ENCODE measurements at regions not wholly inside any gene's neighbourhood (a gene's known extent, or its start where the extent isn't known, plus 50 kb on each side); places are given as distances from the start of the nearest gene placed in this dataset.
"Not testable (repeated sequence)": the region's sequence is repeated elsewhere in the genome, so short reads cannot be mapped to it uniquely, and the experiment has no call there.

- DNase-seq, result no peak
Measured at GRCh38 chr11:80281194-80281593, 840.4 kb upstream of the TENM4 start.

- no peak for DNase-seq
Measured at GRCh38 chr11:80280737-80281136, 839.9 kb upstream of the TENM4 start.

GRCh38 chr11:80261776-80262175, 820.9 kb upstream of the TENM4 start:
- DNase-seq, result no peak

GRCh38 chr11:80257319-80258015, 816.6 kb upstream of the TENM4 start:
- DNase-seq, result not testable (repeated sequence)

- DNase-seq, result no peak
Measured at GRCh38 chr11:80255021-80255420, 814.2 kb upstream of the TENM4 start.

GRCh38 chr11:80241766-80242165, 800.9 kb upstream of the TENM4 start:
- DNase-seq, result no peak

- no peak for DNase-seq
Measured at GRCh38 chr11:80240245-80240644, 799.4 kb upstream of the TENM4 start.

- DNase-seq, result no peak
Measured at GRCh38 chr11:80239217-80239616, 798.4 kb upstream of the TENM4 start.

GRCh38 chr11:80227915-80228314, 787.1 kb upstream of the TENM4 start:
- no peak for DNase-seq

DNA sequence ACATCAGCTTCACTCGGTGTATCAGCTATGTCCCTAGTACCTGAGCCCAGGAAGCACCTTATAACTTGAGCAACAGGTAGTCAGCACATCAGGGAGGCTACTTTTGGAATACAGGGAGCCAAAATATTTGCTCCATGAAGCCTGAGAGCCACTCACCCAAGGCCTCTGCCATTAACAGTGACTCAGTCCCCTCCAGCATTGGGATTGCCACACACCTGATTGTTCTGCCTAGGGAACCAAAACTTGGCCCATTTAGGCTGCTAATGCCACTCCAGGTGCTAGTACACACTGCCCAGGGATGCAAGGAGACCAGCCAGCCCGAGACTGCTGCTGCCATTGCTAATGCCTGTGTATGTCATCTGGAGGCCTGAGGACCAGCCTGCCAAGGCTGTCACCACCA, 773.6 kb upstream of the TENM4 start:
- DNase-seq, result no peak

GRCh38 chr11:80211673-80212072, 770.8 kb upstream of the TENM4 start:
- no peak for DNase-seq

DNA sequence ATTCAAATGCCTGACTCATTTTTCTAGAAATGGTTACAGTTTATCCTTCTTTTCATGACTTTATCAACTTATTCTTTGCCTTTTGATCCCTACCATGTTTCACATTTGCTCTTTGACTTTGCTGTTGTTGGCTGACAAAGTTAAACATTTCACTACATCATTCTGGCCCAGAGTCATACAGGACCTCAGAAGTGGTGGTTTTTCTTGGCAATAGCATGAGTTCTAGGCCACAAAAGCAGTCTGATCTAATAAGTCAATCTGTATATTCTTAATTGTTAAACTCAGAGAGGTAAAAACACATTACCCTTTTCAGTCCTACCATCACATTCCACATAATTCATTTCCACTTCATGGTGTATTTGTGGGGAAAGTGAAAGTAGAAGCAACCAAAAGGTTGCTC, 763.2 kb upstream of the TENM4 start:
- no peak for DNase-seq

- DNase-seq, result no peak
Measured at GRCh38 chr11:80196932-80197554, 756.2 kb upstream of the TENM4 start.

- no peak for DNase-seq
Measured at GRCh38 chr11:80196041-80196440, 755.2 kb upstream of the TENM4 start.

DNA sequence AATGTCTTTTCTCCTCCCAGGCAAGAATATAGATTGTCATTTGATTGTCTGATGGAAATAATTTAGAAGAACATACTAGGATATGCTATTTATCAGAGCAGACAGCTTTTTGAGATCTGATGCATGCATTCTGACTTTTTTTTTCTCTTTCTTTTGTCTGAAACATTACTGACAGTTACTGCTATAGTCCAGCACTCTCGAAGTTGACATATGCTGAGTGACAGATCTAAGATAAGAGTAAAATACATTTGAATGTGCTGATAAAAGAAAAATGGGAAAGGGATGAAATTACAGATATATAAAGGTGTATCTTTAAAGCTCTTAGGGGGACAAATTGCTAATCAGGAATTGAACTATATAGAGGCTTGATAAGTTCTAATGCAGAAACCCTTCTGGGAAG, 753.8 kb upstream of the TENM4 start:
- no peak for DNase-seq

- no peak for DNase-seq
Measured at GRCh38 chr11:80194016-80194415, 753.2 kb upstream of the TENM4 start.

- no peak for DNase-seq
Measured at GRCh38 chr11:80188076-80188627, 747.3 kb upstream of the TENM4 start.

DNA sequence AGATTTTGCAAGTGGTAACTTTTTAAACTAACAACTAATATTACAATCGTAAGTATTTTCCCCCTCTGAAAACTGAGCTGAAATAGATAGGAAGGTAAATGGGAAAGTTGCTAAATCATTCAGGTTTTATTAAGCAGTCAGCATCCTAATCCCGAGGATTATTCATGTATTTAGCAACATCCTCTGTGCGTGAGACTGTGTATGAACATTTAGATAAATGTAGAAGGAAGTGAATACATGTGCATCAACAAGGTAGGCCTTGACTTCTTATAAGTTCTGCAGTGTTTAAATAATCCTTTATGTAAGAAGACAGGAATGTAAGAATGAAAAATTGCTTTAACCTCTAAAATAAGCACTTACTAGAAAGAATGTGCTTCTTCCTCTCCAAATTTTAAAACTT, 745.9 kb upstream of the TENM4 start:
- DNase-seq, result no peak

GRCh38 chr11:80182901-80183300, 742.1 kb upstream of the TENM4 start:
- no peak for DNase-seq

DNA sequence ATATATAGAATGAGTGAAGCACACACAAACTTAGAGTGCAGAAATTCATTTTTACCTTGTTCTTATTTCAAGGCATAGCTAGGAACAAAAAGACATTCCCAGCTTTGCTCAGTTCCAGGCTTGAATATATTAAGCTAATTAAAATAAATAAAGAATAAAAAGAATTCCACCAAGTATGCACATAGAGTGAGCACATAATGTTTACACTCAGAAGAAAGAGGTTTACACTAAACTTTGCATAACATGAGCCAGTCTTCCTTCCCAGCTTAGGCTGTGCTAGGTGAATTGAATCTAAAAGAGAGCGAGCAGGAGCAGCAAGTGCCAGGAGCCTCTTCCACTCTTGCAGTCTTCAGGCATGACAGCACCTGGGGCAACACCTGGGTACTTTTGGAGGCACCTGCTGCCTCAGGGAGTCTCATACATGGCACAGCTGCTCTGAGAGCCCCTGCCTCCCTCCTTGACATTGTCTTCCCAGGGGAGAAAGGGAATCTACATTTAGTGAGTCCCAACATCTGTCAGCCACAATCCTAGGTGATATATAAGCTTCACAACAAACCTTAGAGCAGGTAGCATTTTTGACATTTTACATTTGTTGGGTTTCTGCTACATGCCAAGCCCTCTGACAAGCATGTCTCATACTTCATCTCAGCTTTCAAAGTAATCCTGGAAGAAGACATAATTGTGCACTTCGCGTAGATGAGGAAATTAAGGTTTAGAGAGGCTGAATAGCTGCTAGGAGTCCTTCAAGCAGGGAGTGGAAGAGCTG, 732.7 kb upstream of the TENM4 start:
- DNase-seq, result no peak

- no peak for DNase-seq
Measured at GRCh38 chr11:80168796-80169195, 728.0 kb upstream of the TENM4 start.

DNA sequence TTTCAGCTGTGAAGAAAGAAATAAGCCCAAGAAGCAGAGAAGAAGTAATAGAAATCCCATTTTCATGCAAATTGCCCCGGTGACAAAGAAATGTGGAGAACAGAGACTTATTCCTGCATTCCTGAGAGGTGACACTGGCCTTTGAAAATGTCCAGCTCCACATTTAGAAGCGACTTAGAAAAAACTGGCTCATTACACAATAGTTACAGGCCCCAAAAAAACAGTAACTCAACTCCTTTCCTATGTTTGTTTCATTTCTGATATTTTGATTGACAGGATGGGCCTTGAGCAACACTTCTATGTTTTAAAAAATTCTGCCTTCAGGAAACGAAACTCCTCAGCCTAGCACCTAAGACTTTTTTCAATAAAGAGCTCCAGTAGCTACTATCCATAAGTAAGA, 726.9 kb upstream of the TENM4 start:
- DNase-seq, result no peak

DNA sequence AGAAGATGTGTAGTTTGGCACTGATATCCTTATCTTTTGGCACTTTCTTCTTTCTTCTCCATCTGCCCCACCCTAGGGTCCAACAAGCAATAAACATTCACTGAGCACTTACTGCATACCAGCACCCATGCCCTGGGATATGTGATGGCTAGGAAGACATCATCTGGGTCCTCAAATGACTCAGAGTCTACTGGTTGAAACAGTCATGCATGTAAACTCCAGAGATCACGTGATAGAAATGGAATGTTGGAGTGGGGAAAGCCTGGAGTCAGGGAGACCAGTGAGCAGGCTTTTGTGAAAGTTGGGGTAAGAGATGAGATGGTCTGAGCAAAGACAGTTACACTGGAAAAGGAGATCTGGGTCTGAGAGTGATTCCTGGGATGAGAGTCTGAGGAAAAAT, 724.9 kb upstream of the TENM4 start:
- no peak for DNase-seq

DNA sequence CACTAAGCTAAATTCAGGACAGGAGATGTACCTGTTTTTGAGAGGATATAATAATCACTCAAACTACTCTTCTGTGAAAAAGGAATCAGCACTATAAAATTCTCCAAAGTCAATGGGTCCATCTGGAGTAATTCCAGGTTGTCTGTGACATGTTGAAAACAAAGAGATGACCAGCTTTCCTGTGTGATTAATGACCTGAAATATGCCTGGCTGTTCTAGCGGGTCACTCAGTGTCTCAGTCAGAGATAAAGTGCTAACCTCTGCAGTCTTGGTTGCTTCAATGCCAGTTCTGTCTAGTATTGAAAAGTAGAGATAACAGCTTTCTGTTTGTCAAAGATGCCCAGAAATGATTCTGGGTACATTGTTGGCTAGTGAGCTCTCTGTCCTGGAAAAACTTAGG, 722.6 kb upstream of the TENM4 start:
- no peak for DNase-seq
